ENCODE measurements at regions not wholly inside any gene's neighbourhood (a gene's known extent, or its start where the extent isn't known, plus 50 kb on each side); places are given as distances from the start of the nearest gene placed in this dataset.

- TF ChIP-seq, protein P1, sequence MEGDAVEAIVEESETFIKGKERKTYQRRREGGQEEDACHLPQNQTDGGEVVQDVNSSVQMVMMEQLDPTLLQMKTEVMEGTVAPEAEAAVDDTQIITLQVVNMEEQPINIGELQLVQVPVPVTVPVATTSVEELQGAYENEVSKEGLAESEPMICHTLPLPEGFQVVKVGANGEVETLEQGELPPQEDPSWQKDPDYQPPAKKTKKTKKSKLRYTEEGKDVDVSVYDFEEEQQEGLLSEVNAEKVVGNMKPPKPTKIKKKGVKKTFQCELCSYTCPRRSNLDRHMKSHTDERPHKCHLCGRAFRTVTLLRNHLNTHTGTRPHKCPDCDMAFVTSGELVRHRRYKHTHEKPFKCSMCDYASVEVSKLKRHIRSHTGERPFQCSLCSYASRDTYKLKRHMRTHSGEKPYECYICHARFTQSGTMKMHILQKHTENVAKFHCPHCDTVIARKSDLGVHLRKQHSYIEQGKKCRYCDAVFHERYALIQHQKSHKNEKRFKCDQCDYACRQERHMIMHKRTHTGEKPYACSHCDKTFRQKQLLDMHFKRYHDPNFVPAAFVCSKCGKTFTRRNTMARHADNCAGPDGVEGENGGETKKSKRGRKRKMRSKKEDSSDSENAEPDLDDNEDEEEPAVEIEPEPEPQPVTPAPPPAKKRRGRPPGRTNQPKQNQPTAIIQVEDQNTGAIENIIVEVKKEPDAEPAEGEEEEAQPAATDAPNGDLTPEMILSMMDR (IDR thresholded peaks at IDR 0.05; ENCODE audit: insufficient read depth, low read length) = no peak
- TF ChIP-seq POLR2AphosphoS5 (IDR thresholded peaks at IDR 0.05; ENCODE audit: low read depth) = no peak
- TF ChIP-seq GABPA (IDR thresholded peaks at IDR 0.05; ENCODE audit: low read depth) = no peak
These were observed 105.6 kb upstream of the CBLB start for GRCh38 chr3:105974381-105974780.

All from HL-60 (cell line).